SU-DHL-6 (cell line): ENCODE measurements at regions not wholly inside any gene's neighbourhood (a gene's known extent, or its start where the extent isn't known, plus 50 kb on each side); places are given as distances from the start of the nearest gene placed in this dataset.

Experiments used
- H2AFZ ChIP-seq: fragments of 200-600 bp; sonication (generic); 2 replicates; pipeline ENCODE4 v1.6.1; 2014; ENCODE audit warnings: low read depth, mild to moderate bottlenecking, moderate library complexity, mixed read lengths, antibody characterized with exemption, low read length; ENCODE audit not compliant: severe bottlenecking
- H3F3A ChIP-seq: fragments of 200-600 bp; shearing (Covaris generic); 2 replicates; pipeline ENCODE4 v1.6.0; 2016; ENCODE audit warnings: antibody characterized with exemption, mild to moderate bottlenecking; ENCODE audit not compliant: insufficient read depth
- H3K27ac ChIP-seq: fragments of 200-600 bp; sonication (generic); 2 replicates; pipeline ENCODE4 v1.5.1; 2016; ENCODE audit warnings: low read depth, mild to moderate bottlenecking, low read length, moderate library complexity, mixed read lengths
- H3K27me3 ChIP-seq: fragments of 200-600 bp; sonication (generic), shearing (Covaris generic); 2 replicates; pipeline ENCODE4 v1.6.0; 2014; ENCODE audit warnings: mild to moderate bottlenecking, low read length
- H3K36me3 ChIP-seq: fragments of 200-600 bp; sonication (generic); 2 replicates; pipeline ENCODE4 v1.6.1; 2014; ENCODE audit warnings: mild to moderate bottlenecking, low read length, mixed read lengths
- H3K4me2 ChIP-seq: fragments of 300-600, 200-600 bp; shearing (Covaris generic), sonication (generic); 2 replicates; pipeline ENCODE4 v1.6.0; 2014; ENCODE audit warnings: low read length, low read depth, mild to moderate bottlenecking; ENCODE audit not compliant: poor library complexity, severe bottlenecking
- H3K4me3 ChIP-seq: fragments of 200-600 bp; sonication (generic); 2 replicates; pipeline ENCODE4 v1.5.1; 2014; ENCODE audit warnings: antibody characterized with exemption, low read length, mild to moderate bottlenecking, mixed read lengths; ENCODE audit not compliant: insufficient read depth, poor library complexity, severe bottlenecking
- H3K79me2 ChIP-seq: fragments of 200-600 bp; sonication (generic); 2 replicates; pipeline ENCODE4 v1.6.1; 2014; ENCODE audit warnings: mild to moderate bottlenecking, low read length, moderate library complexity; ENCODE audit not compliant: insufficient read depth
- H3K9ac ChIP-seq: fragments of 200-600 bp; sonication (generic); 2 replicates; pipeline ENCODE4 v1.7.0; 2014; ENCODE audit warnings: mild to moderate bottlenecking, low read length
- H3K9me2 ChIP-seq: fragments of 200-600 bp; sonication (generic); replicated peaks from 2 replicates; pipeline ENCODE4 v1.6.1; 2014; ENCODE audit warnings: low read length; ENCODE audit not compliant: insufficient read depth
- H3K9me3 ChIP-seq: fragments of 200-600 bp; sonication (generic); 2 replicates; pipeline ENCODE4 v1.6.1; 2014; ENCODE audit warnings: low read length, mixed read lengths; ENCODE audit not compliant: insufficient read depth
- H4K20me1 ChIP-seq: fragments of 200-600 bp; sonication (generic); 2 replicates; pipeline ENCODE4 v1.6.1; 2014; ENCODE audit warnings: low read depth, mild to moderate bottlenecking, antibody characterized with exemption, low read length, moderate library complexity, mixed read lengths
- EZH2phosphoT487 ChIP-seq: fragments of 200-600 bp; sonication (generic), shearing (Covaris generic); conservative IDR thresholded peaks from 2 replicates; pipeline ENCODE4 v1.6.1; 2018; ENCODE audit warnings: mild to moderate bottlenecking, antibody characterized with exemption, low read length, moderate library complexity, mixed read lengths
- TF ChIP-seq, protein P1 (sequence below): fragments of 200-600 bp; sonication (generic); IDR thresholded peaks from one replicate; pipeline ENCODE4 v1.5.1; 2017; ENCODE audit warnings: antibody characterized with exemption, mild to moderate bottlenecking, low read length, moderate library complexity; ENCODE audit not compliant: insufficient read depth, poor library complexity, severe bottlenecking

DNA sequence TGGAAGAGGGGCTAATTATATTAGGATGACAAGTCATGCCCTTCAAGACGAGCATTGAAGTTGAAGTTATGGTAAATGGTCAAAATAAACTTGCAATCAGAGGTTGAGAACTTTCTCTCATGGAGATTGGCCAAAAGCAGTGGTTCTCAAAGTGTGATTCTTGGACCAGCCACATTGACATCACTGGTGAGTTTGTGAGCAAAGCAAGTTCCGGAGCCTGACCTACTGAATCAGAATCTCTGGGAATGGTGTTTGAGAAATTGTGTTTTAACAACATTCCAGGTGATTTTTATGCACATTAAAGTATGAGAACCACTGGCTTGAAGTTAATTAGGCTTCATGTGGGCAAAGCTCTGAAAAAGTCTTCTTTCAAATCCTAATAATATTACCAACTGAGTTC lies 403.5 kb downstream of the ZSWIM6 start:
- no peak overlapping the region for H3K4me3 ChIP-seq
- no peaks in the 10 kb centered on the region for H3K79me2 ChIP-seq
- no peak overlapping the region for H3K9ac ChIP-seq
- H3K27ac ChIP-seq: no peak overlapping the region
- H3F3A ChIP-seq: no peaks in the 10 kb centered on the region
- no peaks in the 10 kb centered on the region for H3K9me3 ChIP-seq
- H4K20me1 ChIP-seq: no peaks in the 10 kb centered on the region
- H3K27me3 ChIP-seq: no peaks in the 10 kb centered on the region
- no peak overlapping the region for H2AFZ ChIP-seq
- H3K9me2 ChIP-seq: no peaks in the 10 kb centered on the region
- no peak overlapping the region for H3K4me2 ChIP-seq
- no peaks in the 10 kb centered on the region for H3K36me3 ChIP-seq
- no peak for TF ChIP-seq EZH2phosphoT487

DNA sequence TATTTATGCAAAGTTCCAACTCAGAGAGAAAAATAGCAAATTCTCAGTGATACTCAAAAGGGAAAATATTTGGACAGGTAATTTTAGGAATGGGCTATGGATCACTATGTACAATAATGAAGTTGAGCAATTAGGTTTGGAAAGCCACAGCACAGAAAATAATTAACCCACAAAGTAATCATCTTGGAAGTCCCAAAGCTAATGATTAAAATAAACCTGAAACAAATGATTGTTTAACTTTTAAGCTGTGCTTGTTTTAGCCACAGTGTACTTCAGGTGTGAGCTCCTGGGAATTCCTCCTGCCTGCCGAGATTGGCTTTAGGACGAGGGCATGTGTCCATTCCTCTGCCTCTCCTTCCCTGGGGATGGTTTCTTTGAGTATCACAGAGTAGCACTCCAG lies 403.9 kb downstream of the ZSWIM6 start:
- Histone ChIP-seq H3K36me3 (no peaks in the 10 kb centered on the region), H3K4me2 (no peak overlapping the region), H3K79me2 (no peaks in the 10 kb centered on the region), H3F3A (no peaks in the 10 kb centered on the region), H3K9me2 (no peaks in the 10 kb centered on the region), H3K4me3 (no peak overlapping the region), H2AFZ (no peak overlapping the region), H3K27ac (no peak overlapping the region), H3K9me3 (no peaks in the 10 kb centered on the region), H3K9ac (no peak overlapping the region), H4K20me1 (no peaks in the 10 kb centered on the region), H3K27me3 (no peaks in the 10 kb centered on the region)
- no peak for TF ChIP-seq EZH2phosphoT487
- TF ChIP-seq, protein P1, sequence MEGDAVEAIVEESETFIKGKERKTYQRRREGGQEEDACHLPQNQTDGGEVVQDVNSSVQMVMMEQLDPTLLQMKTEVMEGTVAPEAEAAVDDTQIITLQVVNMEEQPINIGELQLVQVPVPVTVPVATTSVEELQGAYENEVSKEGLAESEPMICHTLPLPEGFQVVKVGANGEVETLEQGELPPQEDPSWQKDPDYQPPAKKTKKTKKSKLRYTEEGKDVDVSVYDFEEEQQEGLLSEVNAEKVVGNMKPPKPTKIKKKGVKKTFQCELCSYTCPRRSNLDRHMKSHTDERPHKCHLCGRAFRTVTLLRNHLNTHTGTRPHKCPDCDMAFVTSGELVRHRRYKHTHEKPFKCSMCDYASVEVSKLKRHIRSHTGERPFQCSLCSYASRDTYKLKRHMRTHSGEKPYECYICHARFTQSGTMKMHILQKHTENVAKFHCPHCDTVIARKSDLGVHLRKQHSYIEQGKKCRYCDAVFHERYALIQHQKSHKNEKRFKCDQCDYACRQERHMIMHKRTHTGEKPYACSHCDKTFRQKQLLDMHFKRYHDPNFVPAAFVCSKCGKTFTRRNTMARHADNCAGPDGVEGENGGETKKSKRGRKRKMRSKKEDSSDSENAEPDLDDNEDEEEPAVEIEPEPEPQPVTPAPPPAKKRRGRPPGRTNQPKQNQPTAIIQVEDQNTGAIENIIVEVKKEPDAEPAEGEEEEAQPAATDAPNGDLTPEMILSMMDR: no peak

DNA sequence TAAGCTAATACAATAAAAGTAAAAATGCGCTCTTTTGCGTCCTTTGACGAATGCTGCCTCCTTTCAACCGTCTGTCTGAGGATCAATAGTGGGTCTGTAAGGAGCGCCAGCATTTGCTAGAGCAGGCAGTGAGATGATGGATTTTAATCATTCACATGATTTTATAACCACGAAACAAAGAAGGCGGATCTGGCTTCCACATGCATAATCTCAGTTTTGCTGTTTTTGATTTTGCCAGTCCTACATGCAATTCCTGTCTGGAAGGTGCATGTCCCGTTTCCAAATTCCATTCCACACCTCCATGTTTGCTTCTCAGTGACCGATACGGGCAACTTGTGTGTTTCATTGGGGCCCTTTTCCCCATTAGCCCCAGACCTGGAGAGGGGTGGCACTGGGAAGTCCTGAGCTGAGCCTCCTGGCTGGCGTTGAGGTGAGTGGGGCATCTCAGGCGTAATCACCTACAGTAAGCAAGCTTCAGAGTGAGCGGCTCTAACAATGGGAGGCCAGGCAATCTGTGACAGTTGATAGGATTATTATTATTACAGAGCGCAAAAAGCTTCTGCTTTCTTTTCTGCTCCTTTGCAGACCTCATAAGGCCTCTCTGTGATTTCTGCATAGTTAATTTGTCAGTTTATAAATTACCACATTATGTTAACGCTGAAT lies 405.4 kb downstream of the ZSWIM6 start:
- H3K36me3 ChIP-seq: no peaks in the 10 kb centered on the region
- H2AFZ ChIP-seq: no peak overlapping the region
- no peak overlapping the region for H3K4me2 ChIP-seq

DNA sequence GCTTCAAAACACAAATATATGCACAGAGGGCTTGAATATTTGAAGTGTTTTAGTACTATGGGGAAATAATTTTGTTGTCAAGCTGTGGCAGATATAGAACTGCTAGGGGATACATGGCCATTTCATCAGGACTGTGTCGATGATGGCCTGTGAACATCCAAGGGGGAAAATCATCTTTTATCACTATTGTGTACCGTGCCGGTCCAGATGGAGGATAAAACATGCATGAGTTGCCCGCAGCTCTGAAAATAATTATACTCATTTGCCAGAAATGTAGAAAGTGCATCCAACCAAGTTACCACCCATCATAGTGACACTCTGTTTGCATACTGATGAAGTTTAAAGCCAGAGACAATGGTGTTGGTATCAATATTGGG lies 405.9 kb downstream of the ZSWIM6 start:
- Histone ChIP-seq H3K4me3 (no peak overlapping the region), H3K36me3 (no peaks in the 10 kb centered on the region), H4K20me1 (no peaks in the 10 kb centered on the region), H3K27ac (no peak overlapping the region), H3K9me3 (no peaks in the 10 kb centered on the region), H3K9me2 (no peaks in the 10 kb centered on the region), H3F3A (no peaks in the 10 kb centered on the region), H3K27me3 (no peaks in the 10 kb centered on the region), H3K9ac (no peak overlapping the region), H3K4me2 (no peak overlapping the region), H3K79me2 (no peaks in the 10 kb centered on the region), H2AFZ (no peak overlapping the region)
- TF ChIP-seq, protein P1: no peak
- TF ChIP-seq EZH2phosphoT487: no peak

More for the DNA sequence above, 405.4 kb downstream of the ZSWIM6 start:
- H4K20me1 ChIP-seq: no peaks in the 10 kb centered on the region
- H3K27ac ChIP-seq: no peak overlapping the region
- H3K4me3 ChIP-seq: no peak overlapping the region
- H3K27me3 ChIP-seq: no peaks in the 10 kb centered on the region
- no peaks in the 10 kb centered on the region for H3K9me3 ChIP-seq
- H3K9me2 ChIP-seq: no peaks in the 10 kb centered on the region
- no peaks in the 10 kb centered on the region for H3F3A ChIP-seq
- H3K9ac ChIP-seq: no peak overlapping the region
- TF ChIP-seq, protein P1: no peak
- TF ChIP-seq EZH2phosphoT487: no peak
- no peaks in the 10 kb centered on the region for H3K79me2 ChIP-seq
